ENCODE measurements at regions not wholly inside any gene's neighbourhood (a gene's known extent, or its start where the extent isn't known, plus 50 kb on each side); places are given as distances from the start of the nearest gene placed in this dataset.

GRCh38 chr1:94677714-94678113 is 136.2 kb upstream of the F3 start:
- no peak for TF ChIP-seq CTCF (conservative IDR thresholded peaks at IDR 0.05)

GRCh38 chr1:94677087-94677486 is 135.5 kb upstream of the F3 start:
- H3K27ac ChIP-seq, result peak overlapping the region; percentile 68
- TF ChIP-seq CTCF (conservative IDR thresholded peaks at IDR 0.05), result no peak

More at GRCh38 chr1:94677714-94678113, 136.2 kb upstream of the F3 start:
- H3K27ac ChIP-seq, result peak overlapping the region; percentile 68

GRCh38 chr1:94676686-94677085 is 135.1 kb upstream of the F3 start:
- peak overlapping the region; percentile 68 for H3K27ac ChIP-seq
- no peak for TF ChIP-seq CTCF (conservative IDR thresholded peaks at IDR 0.05)

- no peak for TF ChIP-seq CTCF (conservative IDR thresholded peaks at IDR 0.05)
- peak overlapping the region; percentile 68; the same call in 1 of the 2 replicates for H3K27ac ChIP-seq
Observed at GRCh38 chr1:94675373-94675772, 133.8 kb upstream of the F3 start.

GRCh38 chr1:94674876-94675275 is 133.3 kb upstream of the F3 start:
- no peak overlapping the region; the same call in 1 of the 2 replicates for H3K27ac ChIP-seq
- no peak for TF ChIP-seq CTCF (conservative IDR thresholded peaks at IDR 0.05)

- H3K27ac ChIP-seq, result no peak overlapping the region
- TF ChIP-seq CTCF (conservative IDR thresholded peaks at IDR 0.05), result no peak
Observed at GRCh38 chr1:94672934-94673333, 131.4 kb upstream of the F3 start.

GRCh38 chr1:94672001-94672400 is 130.4 kb upstream of the F3 start:
- no peak overlapping the region for H3K27ac ChIP-seq
- TF ChIP-seq CTCF (conservative IDR thresholded peaks at IDR 0.05), result no peak

GRCh38 chr1:94670273-94670672 is 128.7 kb upstream of the F3 start:
- H3K27ac ChIP-seq, result no peak overlapping the region
- TF ChIP-seq CTCF (conservative IDR thresholded peaks at IDR 0.05), result no peak

Measured in VCaP (cell line).